ENCODE measurements at regions not wholly inside any gene's neighbourhood (a gene's known extent, or its start where the extent isn't known, plus 50 kb on each side); places are given as distances from the start of the nearest gene placed in this dataset.

DNA sequence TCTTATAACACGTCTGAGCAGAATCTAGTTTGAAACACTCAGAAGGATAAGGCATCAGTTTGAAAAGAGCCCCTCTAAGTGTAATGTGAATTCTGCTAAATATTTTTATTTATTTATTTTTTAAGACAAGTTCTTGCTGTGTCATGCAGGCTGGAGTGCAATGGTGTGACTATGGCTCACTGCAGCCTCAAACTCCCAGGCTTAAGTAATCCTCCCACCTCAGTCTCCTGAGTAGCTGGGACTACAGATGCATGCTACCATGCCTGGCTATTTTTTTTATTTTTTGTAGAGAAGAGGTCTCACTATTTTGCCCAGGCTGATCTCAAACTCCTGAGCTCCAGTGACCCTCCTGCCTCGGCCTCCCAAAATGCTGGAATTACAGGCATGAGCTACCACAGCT is 225.9 kb upstream of the SEL1L start:
- no peaks in the 10 kb centered on the region for H3K36me3 ChIP-seq (replicated peaks; ENCODE audit: insufficient read depth, low read depth)
- H3K4me3 ChIP-seq: no peak overlapping the region
- no peak overlapping the region for H2AFZ ChIP-seq
- WGBS (ENCODE audit: low lambda C conversion rate, missing lambda C conversion rate): 85% methylated on average over 2 of the region's 2 CpGs
- no peak overlapping the region for H3K27ac ChIP-seq
- no peaks in the 10 kb centered on the region for H3K27me3 ChIP-seq
- H3K9me3 ChIP-seq (ENCODE audit: low read depth): no peaks in the 10 kb centered on the region
- H4K20me1 ChIP-seq (ENCODE audit: insufficient read depth, poor library complexity, severe bottlenecking): no peaks in the 10 kb centered on the region
- DNase-seq (ENCODE audit: low spot score): no peak
- H3K4me1 ChIP-seq (ENCODE audit: insufficient read depth): no peaks in the 10 kb centered on the region
- no peaks in the 10 kb centered on the region for H3K79me2 ChIP-seq
- no peaks in the 10 kb centered on the region for H3K9me2 ChIP-seq (replicated peaks; ENCODE audit: insufficient read depth)
- H3K4me2 ChIP-seq: no peak overlapping the region
- no peak for TF ChIP-seq EZH2phosphoT487 (IDR thresholded peaks at IDR 0.05; ENCODE audit: low read depth, severe bottlenecking, unreplicated experiment)
- no peak for TF ChIP-seq CTCF (IDR thresholded peaks at IDR 0.05; ENCODE audit: poor library complexity)
- TF ChIP-seq EZH2 (IDR thresholded peaks at IDR 0.05; ENCODE audit: borderline replicate concordance): no peak

DNA sequence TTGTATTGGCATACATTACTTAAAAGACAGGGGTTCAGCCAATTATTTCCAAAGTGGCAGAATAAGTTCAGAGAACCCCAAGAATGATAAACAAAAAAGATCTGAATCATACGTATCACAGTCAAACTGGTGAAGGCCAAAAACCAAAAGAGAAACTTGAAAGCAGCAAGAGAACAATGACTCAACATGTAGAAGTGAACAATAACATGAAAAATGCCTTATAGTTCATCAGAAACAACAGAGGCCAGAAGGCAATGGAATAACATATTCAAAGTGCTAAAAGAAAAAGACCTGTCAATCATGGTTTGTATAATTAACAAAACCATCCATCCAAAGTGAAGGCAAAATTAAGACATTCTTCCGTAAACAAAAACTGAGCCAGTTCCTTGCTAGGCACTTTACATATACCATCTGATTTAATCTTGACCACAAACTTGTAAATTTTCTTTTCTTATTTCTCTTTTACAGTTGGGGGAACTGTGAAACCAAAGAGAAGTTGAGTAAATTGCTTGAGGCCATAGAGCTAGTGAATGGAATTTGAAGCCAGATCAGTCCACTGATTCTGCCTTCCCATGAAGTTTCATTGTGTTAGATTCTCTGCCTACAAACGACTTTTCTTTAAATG is 232.1 kb upstream of the SEL1L start:
- WGBS (ENCODE audit: low lambda C conversion rate, missing lambda C conversion rate): 80% methylated on average over 3 of the region's 3 CpGs

GRCh38 chr14:81766321-81766915 is 232.8 kb upstream of the SEL1L start:
- Histone ChIP-seq H3K36me3 (replicated peaks; ENCODE audit: insufficient read depth, low read depth) (no peaks in the 10 kb centered on the region), H4K20me1 (ENCODE audit: insufficient read depth, poor library complexity, severe bottlenecking) (no peaks in the 10 kb centered on the region), H3K27ac (no peak overlapping the region), H3K4me1 (ENCODE audit: insufficient read depth) (no peaks in the 10 kb centered on the region), H3K79me2 (no peaks in the 10 kb centered on the region), H2AFZ (no peak overlapping the region), H3K4me2 (no peak overlapping the region), H3K9me3 (ENCODE audit: low read depth) (no peaks in the 10 kb centered on the region), H3K27me3 (no peaks in the 10 kb centered on the region), H3K9me2 (replicated peaks; ENCODE audit: insufficient read depth) (no peaks in the 10 kb centered on the region), H3K4me3 (no peak overlapping the region)
- WGBS (ENCODE audit: low lambda C conversion rate, missing lambda C conversion rate): 76% methylated on average over 4 of the region's 4 CpGs
- no peak for DNase-seq (ENCODE audit: low spot score)
- TF ChIP-seq EZH2 (IDR thresholded peaks at IDR 0.05; ENCODE audit: borderline replicate concordance) (no peak), EZH2phosphoT487 (IDR thresholded peaks at IDR 0.05; ENCODE audit: low read depth, severe bottlenecking, unreplicated experiment) (no peak), CTCF (IDR thresholded peaks at IDR 0.05; ENCODE audit: poor library complexity) (no peak)

More for the DNA sequence above, 232.1 kb upstream of the SEL1L start:
- DNase-seq (ENCODE audit: low spot score): no peak
- Histone ChIP-seq H3K4me3 (no peak overlapping the region), H3K4me2 (no peak overlapping the region), H3K36me3 (replicated peaks; ENCODE audit: insufficient read depth, low read depth) (no peaks in the 10 kb centered on the region), H3K27ac (no peak overlapping the region), H3K9me3 (ENCODE audit: low read depth) (no peaks in the 10 kb centered on the region), H3K9me2 (replicated peaks; ENCODE audit: insufficient read depth) (no peaks in the 10 kb centered on the region), H4K20me1 (ENCODE audit: insufficient read depth, poor library complexity, severe bottlenecking) (no peaks in the 10 kb centered on the region), H2AFZ (no peak overlapping the region), H3K79me2 (no peaks in the 10 kb centered on the region), H3K27me3 (no peaks in the 10 kb centered on the region), H3K4me1 (ENCODE audit: insufficient read depth) (no peaks in the 10 kb centered on the region)
- no peak for TF ChIP-seq EZH2phosphoT487 (IDR thresholded peaks at IDR 0.05; ENCODE audit: low read depth, severe bottlenecking, unreplicated experiment)
- no peak for TF ChIP-seq EZH2 (IDR thresholded peaks at IDR 0.05; ENCODE audit: borderline replicate concordance)
- no peak for TF ChIP-seq CTCF (IDR thresholded peaks at IDR 0.05; ENCODE audit: poor library complexity)
